ENCODE measurements at regions not wholly inside any gene's neighbourhood (a gene's known extent, or its start where the extent isn't known, plus 50 kb on each side); places are given as distances from the start of the nearest gene placed in this dataset.

- TF ChIP-seq CTCF (IDR thresholded peaks at IDR 0.05; ENCODE audit: low read length) (no peak), EZH2 (IDR thresholded peaks at IDR 0.05; ENCODE audit: borderline replicate concordance, low read length) (no peak)
Observed at GRCh38 chr6:121563286-121563685, 127.8 kb downstream of the GJA1 start.

Data from OCI-LY1 (cell line).